ENCODE measurements at regions not wholly inside any gene's neighbourhood (a gene's known extent, or its start where the extent isn't known, plus 50 kb on each side); places are given as distances from the start of the nearest gene placed in this dataset.

DNA sequence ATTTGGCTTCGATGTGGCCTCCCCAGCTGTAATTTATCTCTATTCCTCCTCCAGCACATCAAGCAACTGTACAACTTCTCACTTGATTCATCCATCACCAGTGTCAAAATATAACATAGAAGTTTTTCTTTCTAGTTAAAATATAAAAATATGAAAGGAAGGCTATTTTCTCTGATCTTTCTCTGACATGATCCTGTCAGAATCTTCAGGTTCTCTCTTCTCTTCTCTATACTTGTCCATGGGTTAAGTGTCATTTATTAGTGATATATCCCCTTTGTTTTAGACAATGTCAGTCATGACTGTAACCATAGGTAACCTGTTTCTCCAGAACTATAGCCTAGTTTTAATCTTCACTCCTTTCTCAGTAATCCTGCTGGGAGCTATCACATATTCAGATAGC lies 132.5 kb upstream of the G2E3 start:
- Mint-ChIP-seq H3K9me3 (ENCODE audit: low read depth) (no peaks in the 10 kb centered on the region), H3K4me1 (ENCODE audit: low read depth) (no peaks in the 10 kb centered on the region), H3K27me3 (ENCODE audit: low read depth) (peaks cover 16% of the 10 kb centered on the region), H3K27ac (ENCODE audit: unreplicated experiment) (no peak overlapping the region), H3K36me3 (ENCODE audit: low read depth) (no peaks in the 10 kb centered on the region), H3K4me3 (ENCODE audit: unreplicated experiment) (no peak overlapping the region)
- TF ChIP-seq CTCF (IDR thresholded peaks at IDR 0.05) = no peak
- DNase-seq (ENCODE audit: low spot score) = no peak

- no peak overlapping the region for H3K4me3 Mint-ChIP-seq (ENCODE audit: unreplicated experiment)
- no peaks in the 10 kb centered on the region for H3K36me3 Mint-ChIP-seq (ENCODE audit: low read depth)
- DNase-seq (ENCODE audit: low spot score) = no peak
- H3K9me3 Mint-ChIP-seq (ENCODE audit: low read depth) = no peaks in the 10 kb centered on the region
- H3K27me3 Mint-ChIP-seq (ENCODE audit: low read depth) = peaks cover 16% of the 10 kb centered on the region
- TF ChIP-seq CTCF (IDR thresholded peaks at IDR 0.05) = no peak
- no peak overlapping the region for H3K27ac Mint-ChIP-seq (ENCODE audit: unreplicated experiment)
- H3K4me1 Mint-ChIP-seq (ENCODE audit: low read depth) = no peaks in the 10 kb centered on the region
These were observed 131.6 kb upstream of the G2E3 start for GRCh38 chr14:30427401-30427800.

DNA sequence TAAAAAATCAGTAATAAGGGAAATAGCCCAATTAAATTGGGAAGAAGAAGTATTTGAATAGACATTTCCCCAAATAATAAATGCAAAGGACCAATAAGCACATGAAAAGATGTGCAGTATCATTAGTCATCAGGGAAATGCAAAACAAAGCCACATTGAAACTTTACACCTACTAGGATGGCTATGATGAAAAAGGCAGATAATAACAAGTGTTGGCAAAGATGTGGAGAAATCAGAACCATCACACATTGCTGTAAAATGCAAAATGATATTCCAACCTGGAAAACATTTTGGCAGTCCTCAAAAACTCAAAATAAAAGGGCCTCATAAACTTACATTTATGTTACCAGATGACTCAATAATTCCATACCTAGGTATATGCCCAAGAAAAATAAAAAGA lies 131.1 kb upstream of the G2E3 start:
- Mint-ChIP-seq H3K9me3 (ENCODE audit: low read depth) (no peaks in the 10 kb centered on the region), H3K27me3 (ENCODE audit: low read depth) (peaks cover 16% of the 10 kb centered on the region), H3K4me1 (ENCODE audit: low read depth) (no peaks in the 10 kb centered on the region), H3K27ac (ENCODE audit: unreplicated experiment) (no peak overlapping the region), H3K36me3 (ENCODE audit: low read depth) (no peaks in the 10 kb centered on the region), H3K4me3 (ENCODE audit: unreplicated experiment) (no peak overlapping the region)
- no peak for DNase-seq (ENCODE audit: low spot score)
- TF ChIP-seq CTCF (IDR thresholded peaks at IDR 0.05) = no peak

DNA sequence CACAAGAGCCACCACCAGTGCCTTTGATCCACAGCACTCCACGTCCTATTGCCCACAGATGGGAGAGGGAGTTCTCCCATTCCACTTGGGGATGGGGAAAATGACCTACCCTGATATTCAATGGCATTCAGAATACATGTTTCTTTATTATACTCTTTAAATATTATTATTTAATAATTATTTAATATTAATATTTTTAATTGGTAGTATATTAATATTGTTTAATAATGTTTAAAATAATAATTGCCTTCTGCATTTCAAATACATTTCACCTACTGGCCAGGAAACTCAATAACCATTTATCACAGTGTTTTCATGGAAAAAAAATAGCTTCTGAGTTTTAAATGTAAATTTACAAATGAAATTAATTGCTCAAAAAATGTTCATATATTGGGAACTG lies 127.4 kb upstream of the G2E3 start:
- TF ChIP-seq CTCF (IDR thresholded peaks at IDR 0.05) = no peak
- Mint-ChIP-seq H3K27me3 (ENCODE audit: low read depth) (peaks cover 6% of the 10 kb centered on the region), H3K4me3 (ENCODE audit: unreplicated experiment) (no peak overlapping the region), H3K36me3 (ENCODE audit: low read depth) (no peaks in the 10 kb centered on the region), H3K4me1 (ENCODE audit: low read depth) (no peaks in the 10 kb centered on the region), H3K27ac (ENCODE audit: unreplicated experiment) (no peak overlapping the region), H3K9me3 (ENCODE audit: low read depth) (no peaks in the 10 kb centered on the region)
- DNase-seq (ENCODE audit: low spot score) = no peak

DNA sequence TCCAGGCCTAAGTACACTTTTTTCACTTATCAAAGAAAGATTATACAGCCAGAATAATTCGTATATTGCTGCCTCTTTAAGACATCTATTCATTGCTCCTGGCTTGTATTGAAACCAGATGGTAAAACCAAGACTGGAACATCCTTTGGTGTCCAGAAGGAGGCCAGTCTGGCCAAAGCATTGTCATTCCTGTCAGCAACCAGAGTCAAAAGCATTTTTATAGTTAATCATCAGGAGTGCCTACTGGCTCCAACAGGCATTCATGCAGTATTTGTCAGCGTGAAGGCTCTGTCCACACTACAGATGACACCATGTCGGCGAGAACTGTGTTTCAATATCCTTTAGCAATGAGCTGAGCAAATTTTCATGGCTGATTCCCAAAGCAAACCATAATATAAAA lies 118.0 kb upstream of the G2E3 start:
- Mint-ChIP-seq H3K36me3 (ENCODE audit: low read depth) (no peaks in the 10 kb centered on the region), H3K4me3 (ENCODE audit: unreplicated experiment) (no peak overlapping the region), H3K4me1 (ENCODE audit: low read depth) (no peaks in the 10 kb centered on the region), H3K9me3 (ENCODE audit: low read depth) (no peaks in the 10 kb centered on the region), H3K27ac (ENCODE audit: unreplicated experiment) (no peak overlapping the region), H3K27me3 (ENCODE audit: low read depth) (peaks cover 21% of the 10 kb centered on the region)
- DNase-seq (ENCODE audit: low spot score) = no peak
- TF ChIP-seq CTCF (IDR thresholded peaks at IDR 0.05) = no peak
